NB4 (cell line): ENCODE measurements at regions not wholly inside any gene's neighbourhood (a gene's known extent, or its start where the extent isn't known, plus 50 kb on each side); places are given as distances from the start of the nearest gene placed in this dataset.

Experiments
- MYC ChIP-seq: IDR thresholded peaks from 2 replicates; pipeline ENCODE4 v1.6.1; 2011; ENCODE audit warnings: low read depth, low read length
- POLR2A ChIP-seq: IDR thresholded peaks from 2 replicates; pipeline ENCODE4 v1.6.1; 2011; ENCODE audit warnings: mild to moderate bottlenecking; ENCODE audit not compliant: insufficient read length; ENCODE audit errors: extremely low read depth

DNA sequence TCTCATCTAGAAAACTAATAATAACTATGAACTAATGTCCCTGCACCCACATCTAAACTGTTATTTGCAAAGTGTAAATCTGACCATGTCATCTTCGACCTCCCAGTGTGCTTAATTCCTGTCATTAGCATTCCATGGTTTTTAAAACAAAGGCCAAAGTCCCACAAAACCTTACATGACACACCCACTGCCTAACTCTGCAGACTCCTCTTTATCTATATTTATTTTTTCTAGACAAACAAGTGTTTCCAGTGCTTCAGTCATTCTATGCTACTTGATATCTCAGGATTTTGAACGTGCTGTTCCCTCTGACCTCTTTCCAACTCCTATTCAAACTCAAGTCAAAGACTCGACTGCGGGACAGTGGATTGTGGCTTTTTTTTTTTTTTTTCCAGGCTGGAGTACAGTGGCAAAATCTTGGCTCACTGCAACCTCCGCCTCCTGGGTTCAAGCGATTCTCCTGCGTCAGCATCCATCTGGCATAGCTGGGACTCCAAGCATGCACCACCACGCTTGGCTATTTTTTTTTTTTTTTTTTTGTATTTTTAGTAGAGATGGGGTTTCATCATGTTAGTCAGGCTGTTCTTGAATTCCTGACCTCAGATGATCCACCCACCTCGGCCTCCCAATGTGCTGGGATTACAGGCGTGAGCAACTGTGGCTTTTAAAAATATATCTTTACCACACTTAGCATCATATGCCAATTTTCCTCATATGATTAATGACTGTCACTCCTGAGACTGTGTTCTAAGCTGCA, 1511.0 kb downstream of the ARAP2 start:
- TF ChIP-seq MYC (no peak), POLR2A (no peak)
